NCI-H128 (cell line): ENCODE measurements at regions not wholly inside any gene's neighbourhood (a gene's known extent, or its start where the extent isn't known, plus 50 kb on each side); places are given as distances from the start of the nearest gene placed in this dataset.

Experiments
- DNase-seq: peaks from one replicate; lab custom pipeline; 2025; ENCODE audit not compliant: unreplicated experiment; lab: John Stamatoyannopoulos, UW

GRCh38 chr5:60340326-60340725 lies 359.6 kb downstream of the DEPDC1B start:
- no peak for DNase-seq

- DNase-seq = no peak
These were observed 360.2 kb downstream of the DEPDC1B start for GRCh38 chr5:60339691-60340201.

GRCh38 chr5:60338846-60339245 lies 361.1 kb downstream of the DEPDC1B start:
- DNase-seq = no peak

GRCh38 chr5:60336491-60336890 lies 363.5 kb downstream of the DEPDC1B start:
- DNase-seq = no peak

GRCh38 chr5:60335913-60336312 lies 364.1 kb downstream of the DEPDC1B start:
- no peak for DNase-seq

- no peak for DNase-seq
These were observed 365.7 kb downstream of the DEPDC1B start for GRCh38 chr5:60334281-60334713.

GRCh38 chr5:60333005-60333571 lies 366.9 kb downstream of the DEPDC1B start:
- DNase-seq = no peak

- no peak for DNase-seq
These were observed 367.5 kb downstream of the DEPDC1B start for GRCh38 chr5:60332244-60333004.

GRCh38 chr5:60330236-60330635 lies 369.7 kb downstream of the DEPDC1B start:
- DNase-seq = no peak

- no peak for DNase-seq
These were observed 374.1 kb downstream of the DEPDC1B start for GRCh38 chr5:60325870-60326269.

- DNase-seq = no peak
These were observed 376.4 kb downstream of the DEPDC1B start for GRCh38 chr5:60323596-60323995.

- no peak for DNase-seq
These were observed 387.9 kb downstream of the DEPDC1B start for GRCh38 chr5:60312098-60312497.

- no peak for DNase-seq
These were observed 400.0 kb downstream of the DEPDC1B start for GRCh38 chr5:60299944-60300343.

- DNase-seq = no peak
These were observed 402.3 kb downstream of the DEPDC1B start for GRCh38 chr5:60297658-60298057.

- no peak for DNase-seq
These were observed 401.9 kb upstream of the PDE4D start for GRCh38 chr5:60295423-60295822.

- no peak for DNase-seq
These were observed 400.0 kb upstream of the PDE4D start for GRCh38 chr5:60293518-60293917.

GRCh38 chr5:60287174-60287771 lies 393.7 kb upstream of the PDE4D start:
- DNase-seq = no peak

- no peak for DNase-seq
These were observed 392.4 kb upstream of the PDE4D start for GRCh38 chr5:60285910-60286309.

- DNase-seq = no peak
These were observed 387.4 kb upstream of the PDE4D start for GRCh38 chr5:60280943-60281342.

- no peak for DNase-seq
These were observed 384.4 kb upstream of the PDE4D start for GRCh38 chr5:60277941-60278340.

- no peak for DNase-seq
These were observed 381.2 kb upstream of the PDE4D start for GRCh38 chr5:60274747-60275146.

- no peak for DNase-seq
These were observed 378.0 kb upstream of the PDE4D start for GRCh38 chr5:60271517-60271916.
